ENCODE measurements at regions not wholly inside any gene's neighbourhood (a gene's known extent, or its start where the extent isn't known, plus 50 kb on each side); places are given as distances from the start of the nearest gene placed in this dataset.

GRCh38 chr5:74254257-74254656 lies 386.3 kb downstream of the ENC1 start:
- Histone ChIP-seq H3K9ac (ENCODE audit: low read length in 3 of 3) (no peak overlapping the region), H3K36me3 (ENCODE audit: control insufficient read depth in 2 of 3, insufficient read depth in 3 of 3, low read length in 3 of 3) (no peaks in the 10 kb centered on the region), H3K27me3 (ENCODE audit: control insufficient read depth, insufficient read depth, low read length) (no peaks in the 10 kb centered on the region), H3K27ac (ENCODE audit: low read depth in 2 of 2, low read length in 2 of 2) (no peak overlapping the region), H3K4me1 (ENCODE audit: control insufficient read depth in 2 of 3, insufficient read depth in 2 of 3, low read depth in 1 of 3, low read length in 3 of 3) (peaks cover 0 to 14% (median 0%) of the 10 kb centered on the region in 3 donors), H3K4me3 (ENCODE audit: low read length in 3 of 3) (no peak overlapping the region), H3K9me3 (ENCODE audit: control insufficient read depth in 2 of 3, insufficient read depth in 1 of 3, low read length in 3 of 3) (no peaks in the 10 kb centered on the region)
- FAIRE-seq: no peak
- no peak for TF ChIP-seq CTCF (IDR thresholded peaks at IDR 0.05; ENCODE audit: borderline replicate concordance, extremely low read depth, insufficient read depth)
- DNase-seq: no peak
- intact Hi-C loops (cut with DNase I): no loop called here

GRCh38 chr5:74252044-74252443 lies 388.5 kb downstream of the ENC1 start:
- intact Hi-C loops (cut with DNase I): no loop called here
- no peak overlapping the region for H3K27ac ChIP-seq (ENCODE audit: low read depth in 2 of 2, low read length in 2 of 2)
- FAIRE-seq: no peak

DNA sequence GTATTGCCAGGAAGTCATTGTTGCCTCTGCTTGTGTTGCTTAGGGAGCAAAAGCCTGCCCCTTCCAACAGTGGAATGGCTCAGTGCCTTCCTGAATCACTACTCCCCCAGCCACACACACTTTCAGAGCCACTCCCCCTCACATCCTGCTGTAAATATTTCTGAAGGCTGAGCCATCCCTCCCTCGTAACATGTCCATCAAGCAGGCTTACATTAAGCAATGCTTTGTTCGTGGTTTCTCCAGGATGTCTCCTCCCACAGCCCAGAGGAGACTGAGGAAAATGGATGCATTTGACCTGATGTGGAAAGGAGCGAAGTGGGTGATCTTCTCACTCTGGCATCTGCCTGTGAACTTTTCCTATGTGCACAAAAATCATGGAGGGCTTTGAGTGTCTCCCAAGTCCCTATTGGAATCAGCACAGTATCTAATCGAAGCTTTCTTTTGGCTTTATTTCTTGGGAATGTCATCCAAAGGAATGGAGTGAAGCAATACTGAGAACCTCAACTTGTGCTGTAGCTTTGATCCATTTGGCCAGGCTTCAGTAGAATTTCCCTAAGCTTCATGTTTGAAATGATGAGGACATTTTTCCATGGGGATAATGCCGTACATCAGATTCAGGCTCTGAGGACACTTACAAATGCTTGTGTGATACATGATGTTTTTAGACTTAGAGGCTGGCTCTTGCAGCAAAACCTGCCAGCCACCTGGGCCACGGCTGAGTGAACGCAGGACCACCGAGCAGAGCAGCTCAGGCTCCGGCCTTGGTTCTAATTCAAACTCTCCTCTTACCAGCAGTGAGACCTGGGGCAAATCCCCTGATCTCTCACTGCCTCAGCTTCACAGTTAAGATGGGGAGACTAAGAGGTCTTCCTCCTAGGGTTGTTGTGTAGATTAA lies 389.1 kb downstream of the ENC1 start:
- Histone ChIP-seq H3K27ac (ENCODE audit: low read depth in 2 of 2, low read length in 2 of 2) (no peak overlapping the region), H3K4me1 (ENCODE audit: control insufficient read depth in 2 of 3, insufficient read depth in 2 of 3, low read depth in 1 of 3, low read length in 3 of 3) (peaks cover 0 to 11% (median 0%) of the 10 kb centered on the region in 3 donors)

More at GRCh38 chr5:74252044-74252443, 388.5 kb downstream of the ENC1 start:
- Histone ChIP-seq H3K9ac (ENCODE audit: low read length in 3 of 3) (no peak overlapping the region), H3K9me3 (ENCODE audit: control insufficient read depth in 2 of 3, insufficient read depth in 1 of 3, low read length in 3 of 3) (no peaks in the 10 kb centered on the region), H3K4me3 (ENCODE audit: low read length in 3 of 3) (no peak overlapping the region), H3K36me3 (ENCODE audit: control insufficient read depth in 2 of 3, insufficient read depth in 3 of 3, low read length in 3 of 3) (no peaks in the 10 kb centered on the region), H3K27me3 (ENCODE audit: control insufficient read depth, insufficient read depth, low read length) (no peaks in the 10 kb centered on the region), H3K4me1 (ENCODE audit: control insufficient read depth in 2 of 3, insufficient read depth in 2 of 3, low read depth in 1 of 3, low read length in 3 of 3) (peaks cover 0 to 11% (median 0%) of the 10 kb centered on the region in 3 donors)
- DNase-seq: peak in 1 of 5 donors; percentile 57
- TF ChIP-seq CTCF (IDR thresholded peaks at IDR 0.05; ENCODE audit: borderline replicate concordance, extremely low read depth, insufficient read depth): no peak

More for the DNA sequence above, 389.1 kb downstream of the ENC1 start:
- H3K27me3 ChIP-seq (ENCODE audit: control insufficient read depth, insufficient read depth, low read length): no peaks in the 10 kb centered on the region
- H3K4me3 ChIP-seq (ENCODE audit: low read length in 3 of 3): peak overlapping the region in 1 of 3 donors; percentile 8
- H3K9ac ChIP-seq (ENCODE audit: low read length in 3 of 3): no peak overlapping the region
- intact Hi-C loops (cut with DNase I): no loop called here
- H3K9me3 ChIP-seq (ENCODE audit: control insufficient read depth in 2 of 3, insufficient read depth in 1 of 3, low read length in 3 of 3): no peaks in the 10 kb centered on the region
- no peaks in the 10 kb centered on the region for H3K36me3 ChIP-seq (ENCODE audit: control insufficient read depth in 2 of 3, insufficient read depth in 3 of 3, low read length in 3 of 3)
- DNase-seq (peak in 4 of 5 donors; percentile 91 to 97 (median 94)), FAIRE-seq (no peak)
- TF ChIP-seq CTCF (IDR thresholded peaks at IDR 0.05; ENCODE audit: borderline replicate concordance, extremely low read depth, insufficient read depth): no peak

All from kidney (tissue), 13 donors.